NCI-H2081 (cell line): ENCODE measurements at regions not wholly inside any gene's neighbourhood (a gene's known extent, or its start where the extent isn't known, plus 50 kb on each side); places are given as distances from the start of the nearest gene placed in this dataset.
"Not testable (repeated sequence)": the region's sequence is repeated elsewhere in the genome, so short reads cannot be mapped to it uniquely, and the experiment has no call there.

Experiments used
- DNase-seq, 2 experiments: peaks; one replicate each; lab custom pipeline; 2025; lab: John Stamatoyannopoulos, UW

GRCh38 chr4:84221704-84222103 lies 277.4 kb downstream of the NKX6-1 start:
- DNase-seq: no peak

- DNase-seq: no peak
Measured at GRCh38 chr4:84220990-84221389, 278.1 kb downstream of the NKX6-1 start.

- DNase-seq: no peak
Measured at GRCh38 chr4:84219656-84220055, 279.4 kb downstream of the NKX6-1 start.

GRCh38 chr4:84218031-84218430 lies 281.1 kb downstream of the NKX6-1 start:
- DNase-seq: no peak

- DNase-seq: no peak
Measured at GRCh38 chr4:84215217-84215616, 283.9 kb downstream of the NKX6-1 start.

- not testable (repeated sequence) for DNase-seq
Measured at GRCh38 chr4:84206226-84206625, 292.9 kb downstream of the NKX6-1 start.

- DNase-seq: no peak
Measured at GRCh38 chr4:84189144-84189543, 309.9 kb downstream of the NKX6-1 start.

GRCh38 chr4:84179409-84179808 lies 319.7 kb downstream of the NKX6-1 start:
- DNase-seq: no peak

- DNase-seq: no peak
Measured at GRCh38 chr4:84177831-84178542, 321.1 kb downstream of the NKX6-1 start.

- DNase-seq: no peak
Measured at GRCh38 chr4:84176016-84176415, 323.1 kb downstream of the NKX6-1 start.

- DNase-seq: no peak
Measured at GRCh38 chr4:84171871-84172270, 327.2 kb downstream of the NKX6-1 start.

GRCh38 chr4:84167564-84167963 lies 331.5 kb downstream of the NKX6-1 start:
- DNase-seq: no peak

GRCh38 chr4:84167093-84167492 lies 332.0 kb downstream of the NKX6-1 start:
- peak in 1 of 2 experiments; percentile 14 for DNase-seq

- DNase-seq: no peak
Measured at GRCh38 chr4:84166486-84166885, 332.6 kb downstream of the NKX6-1 start.

GRCh38 chr4:84164201-84164600 lies 334.9 kb downstream of the NKX6-1 start:
- no peak for DNase-seq

- no peak for DNase-seq
Measured at GRCh38 chr4:84159762-84160161, 339.3 kb downstream of the NKX6-1 start.

GRCh38 chr4:84158670-84159069 lies 340.4 kb downstream of the NKX6-1 start:
- DNase-seq: no peak

- DNase-seq: peak in 1 of 2 experiments; percentile 35
Measured at GRCh38 chr4:84151574-84151973, 347.5 kb downstream of the NKX6-1 start.

- DNase-seq: no peak
Measured at GRCh38 chr4:84150177-84150576, 348.9 kb downstream of the NKX6-1 start.

- DNase-seq: no peak
Measured at GRCh38 chr4:84147831-84148230, 351.3 kb downstream of the NKX6-1 start.

GRCh38 chr4:84146300-84146959 lies 352.7 kb downstream of the NKX6-1 start:
- DNase-seq: no peak

GRCh38 chr4:84145176-84145575 lies 353.9 kb downstream of the NKX6-1 start:
- DNase-seq: no peak

- not testable (repeated sequence) for DNase-seq
Measured at GRCh38 chr4:84126911-84127310, 372.2 kb downstream of the NKX6-1 start.
